GM12878 (cell line): ENCODE measurements at regions not wholly inside any gene's neighbourhood (a gene's known extent, or its start where the extent isn't known, plus 50 kb on each side); places are given as distances from the start of the nearest gene placed in this dataset.

ENCODE experiments used
- BHLHE40 ChIP-seq, 2 experiments: fragments of 450-650 bp in 1 of 2; IDR thresholded peaks; 2 replicates each; pipeline ENCODE4 v1.6.1; 2011 to 2017; ENCODE audit warnings: low read depth in 2 of 2, borderline replicate concordance in 1 of 2, improper control_type of control experiment in 1 of 2, low read length in 1 of 2, mild to moderate bottlenecking in 1 of 2
- FOS ChIP-seq: IDR thresholded peaks from 3 replicates; pipeline ENCODE4 v1.6.1; 2011; ENCODE audit warnings: borderline replicate concordance; ENCODE audit not compliant: insufficient read length; ENCODE audit errors: extremely low read depth
- NRF1 ChIP-seq: conservative IDR thresholded peaks from 2 replicates; pipeline ENCODE4 v1.6.1; 2011; ENCODE audit warnings: mild to moderate bottlenecking, low read depth, low read length, improper control_type of control experiment
- PAX5 ChIP-seq: IDR thresholded peaks from 2 replicates; pipeline ENCODE4 v1.6.1; 2011; ENCODE audit warnings: low read depth, low read length, borderline replicate concordance
- PBX3 ChIP-seq: IDR thresholded peaks from 2 replicates; pipeline ENCODE4 v1.6.1; 2011; ENCODE audit warnings: mild to moderate bottlenecking, low read depth, low read length, moderate library complexity; ENCODE audit not compliant: insufficient replicate concordance
- POLR2A ChIP-seq: IDR thresholded peaks from 2 replicates; pipeline ENCODE4 v1.6.1; 2011; ENCODE audit warnings: low read depth, mild to moderate bottlenecking, low read length
- SMC3 ChIP-seq: IDR thresholded peaks from 2 replicates; pipeline ENCODE4 v1.6.1; 2011; ENCODE audit warnings: low read length, improper control_type of control experiment, borderline replicate concordance

DNA sequence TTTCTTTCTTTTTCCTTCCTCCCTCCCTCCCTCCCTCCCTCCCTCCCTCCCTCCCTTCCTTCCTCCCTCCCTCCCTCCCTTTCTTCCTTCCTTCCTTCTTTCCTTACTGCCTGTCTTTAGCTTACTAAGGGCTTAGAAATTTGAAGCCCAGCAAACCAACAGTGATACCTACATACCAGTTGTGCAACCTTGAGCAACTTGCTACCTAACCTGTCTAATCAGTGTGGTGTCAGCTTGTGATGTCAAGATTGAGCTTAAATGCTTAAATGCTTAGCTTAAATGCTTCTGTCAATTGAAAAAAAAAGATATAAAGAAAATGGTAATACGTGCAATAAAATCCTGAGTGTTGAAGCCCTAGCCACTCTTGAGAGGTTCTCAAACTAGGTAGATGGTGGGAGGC, 728.6 kb downstream of the TRIML1 start:
- TF ChIP-seq PAX5 (no peak), SMC3 (no peak), PBX3 (no peak), NRF1 (no peak), FOS (no peak), POLR2A (no peak), BHLHE40 (IDR thresholded peaks at IDR 0.05; ENCODE audit: borderline replicate concordance in 1 of 2, low read depth in 2 of 2, low read length in 1 of 2) (no peak)
